PFSK-1 (cell line): ENCODE measurements at regions not wholly inside any gene's neighbourhood (a gene's known extent, or its start where the extent isn't known, plus 50 kb on each side); places are given as distances from the start of the nearest gene placed in this dataset.

ENCODE experiments used
- FOXP2 ChIP-seq: optimal IDR thresholded peaks from 2 replicates; pipeline ENCODE3; 2011; ENCODE audit warnings: borderline replicate concordance, control low read depth, inconsistent platforms; ENCODE audit not compliant: insufficient read depth; ENCODE audit errors: extremely low read length, extremely low read depth
- POLR2AphosphoS5 ChIP-seq: IDR thresholded peaks from 2 replicates; pipeline ENCODE4 v1.6.1; 2012; ENCODE audit warnings: low read depth, mild to moderate bottlenecking, control low read depth, low read length, moderate library complexity
- REST ChIP-seq, 2 experiments: IDR thresholded peaks; 2 replicates each; pipeline versions ENCODE4 v1.6.1 to v1.8.0; 2011 to 2012; ENCODE audit warnings: low read depth in 2 of 2, low read length in 2 of 2, control low read depth in 1 of 2, inconsistent platforms in 1 of 2, mild to moderate bottlenecking in 1 of 2, moderate library complexity in 1 of 2; ENCODE audit not compliant: insufficient read depth in 1 of 2
- SIN3A ChIP-seq: IDR thresholded peaks from 2 replicates; pipeline ENCODE4 v1.6.1; 2012; ENCODE audit warnings: mild to moderate bottlenecking, low read length, moderate library complexity, borderline replicate concordance; ENCODE audit not compliant: insufficient read depth
- TAF1 ChIP-seq: IDR thresholded peaks from 2 replicates; pipeline ENCODE4 v1.6.1; 2012; ENCODE audit warnings: low read length, control low read depth, borderline replicate concordance; ENCODE audit not compliant: insufficient read depth

- TF ChIP-seq TAF1 (no peak), REST (IDR thresholded peaks at IDR 0.05; ENCODE audit: insufficient read depth in 1 of 2, low read depth in 2 of 2, low read length in 2 of 2) (no peak), SIN3A (no peak), FOXP2 (no peak), POLR2AphosphoS5 (no peak)
Observed at GRCh38 chr3:31164381-31164780, 269.9 kb upstream of the GADL1 start.

- TF ChIP-seq POLR2AphosphoS5: no peak
- no peak for TF ChIP-seq FOXP2
- TF ChIP-seq TAF1: no peak
- TF ChIP-seq SIN3A: no peak
- no peak for TF ChIP-seq REST (IDR thresholded peaks at IDR 0.05; ENCODE audit: insufficient read depth in 1 of 2, low read depth in 2 of 2, low read length in 2 of 2)
Observed at GRCh38 chr3:31165399-31165860, 271.0 kb upstream of the GADL1 start.

DNA sequence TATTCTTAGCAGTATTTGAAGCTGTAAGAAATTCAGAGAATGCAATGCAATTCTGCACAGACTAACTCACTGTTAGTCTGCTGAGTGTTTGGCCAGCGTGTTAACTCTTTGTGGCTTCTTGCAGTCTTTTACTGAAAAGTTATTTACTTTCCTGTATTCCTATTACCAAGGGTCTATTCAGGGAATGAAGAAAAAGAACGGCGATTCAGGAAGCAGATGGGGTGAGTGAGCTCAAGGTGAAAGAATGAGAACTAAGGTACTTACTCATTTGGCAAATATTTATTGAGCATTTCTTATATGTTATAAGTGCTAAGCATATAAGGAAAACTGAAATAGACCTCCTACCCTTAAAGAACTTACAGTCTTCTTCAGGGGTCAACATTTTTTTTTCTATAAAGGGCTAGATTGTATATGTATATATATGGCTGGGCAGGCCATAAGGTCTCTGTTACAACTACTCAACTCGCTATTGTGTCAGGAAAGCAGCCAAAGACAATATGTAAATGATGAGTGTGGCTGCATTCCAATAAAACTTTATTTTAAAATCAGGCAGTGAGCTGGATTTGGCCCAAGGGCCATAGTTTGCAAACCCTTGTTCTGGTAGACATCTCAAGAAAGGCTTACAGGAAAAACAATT, 271.9 kb upstream of the GADL1 start:
- TF ChIP-seq SIN3A (no peak), TAF1 (no peak), REST (IDR thresholded peaks at IDR 0.05; ENCODE audit: insufficient read depth in 1 of 2, low read depth in 2 of 2, low read length in 2 of 2) (no peak), FOXP2 (no peak), POLR2AphosphoS5 (no peak)

GRCh38 chr3:31167666-31168065, 273.2 kb upstream of the GADL1 start:
- TF ChIP-seq REST (IDR thresholded peaks at IDR 0.05; ENCODE audit: insufficient read depth in 1 of 2, low read depth in 2 of 2, low read length in 2 of 2): no peak
- TF ChIP-seq FOXP2: no peak
- no peak for TF ChIP-seq SIN3A
- no peak for TF ChIP-seq POLR2AphosphoS5
- no peak for TF ChIP-seq TAF1
